ENCODE measurements at regions not wholly inside any gene's neighbourhood (a gene's known extent, or its start where the extent isn't known, plus 50 kb on each side); places are given as distances from the start of the nearest gene placed in this dataset.

- H3K36me3 ChIP-seq (ENCODE audit: insufficient read depth, low read length): no peaks in the 10 kb centered on the region
- no peak for TF ChIP-seq CTCF (IDR thresholded peaks at IDR 0.05; ENCODE audit: extremely low read depth, low read depth, low read length)
- no peak overlapping the region for H2AFZ ChIP-seq (ENCODE audit: low read length)
- no peaks in the 10 kb centered on the region for H3K27me3 ChIP-seq (ENCODE audit: insufficient read depth, low read length)
- no peak overlapping the region for H3K4me2 ChIP-seq (ENCODE audit: insufficient read depth, low read length)
- no peak overlapping the region for H3K27ac ChIP-seq (ENCODE audit: low read depth, low read length)
- H3K4me1 ChIP-seq (ENCODE audit: insufficient read depth, low read length): no peaks in the 10 kb centered on the region
- no peaks in the 10 kb centered on the region for H4K20me1 ChIP-seq (ENCODE audit: insufficient read depth, low read length)
- H3K9me3 ChIP-seq (ENCODE audit: low read depth, low read length): no peaks in the 10 kb centered on the region
- no peaks in the 10 kb centered on the region for H3K79me2 ChIP-seq (ENCODE audit: insufficient read depth, low read length)
- no peak overlapping the region for H3K4me3 ChIP-seq (ENCODE audit: insufficient read depth, low read length)
- DNase-seq (ENCODE audit: insufficient read length, low spot score, missing footprints): no peak
Measured at GRCh38 chr1:233844275-233844674, 60.2 kb upstream of the SLC35F3 start.

- H2AFZ ChIP-seq (ENCODE audit: low read length): no peak overlapping the region
- no peak for TF ChIP-seq CTCF (IDR thresholded peaks at IDR 0.05; ENCODE audit: extremely low read depth, low read depth, low read length)
Measured at GRCh38 chr1:233844692-233845091, 59.8 kb upstream of the SLC35F3 start.

More at GRCh38 chr1:233844692-233845091, 59.8 kb upstream of the SLC35F3 start:
- H4K20me1 ChIP-seq (ENCODE audit: insufficient read depth, low read length): no peaks in the 10 kb centered on the region
- H3K27ac ChIP-seq (ENCODE audit: low read depth, low read length): no peak overlapping the region
- no peaks in the 10 kb centered on the region for H3K4me1 ChIP-seq (ENCODE audit: insufficient read depth, low read length)
- no peaks in the 10 kb centered on the region for H3K36me3 ChIP-seq (ENCODE audit: insufficient read depth, low read length)
- DNase-seq (ENCODE audit: insufficient read length, low spot score, missing footprints): no peak
- no peak overlapping the region for H3K4me3 ChIP-seq (ENCODE audit: insufficient read depth, low read length)
- H3K4me2 ChIP-seq (ENCODE audit: insufficient read depth, low read length): no peak overlapping the region
- no peaks in the 10 kb centered on the region for H3K27me3 ChIP-seq (ENCODE audit: insufficient read depth, low read length)
- H3K9me3 ChIP-seq (ENCODE audit: low read depth, low read length): no peaks in the 10 kb centered on the region
- H3K79me2 ChIP-seq (ENCODE audit: insufficient read depth, low read length): no peaks in the 10 kb centered on the region

Measured in osteoblast (primary cell).